G401 (cell line): ENCODE measurements at regions not wholly inside any gene's neighbourhood (a gene's known extent, or its start where the extent isn't known, plus 50 kb on each side); places are given as distances from the start of the nearest gene placed in this dataset.

Source experiments
- DNase-seq: peaks from one replicate; pipeline ENCODE4 v3.0.0-alpha.2; 2015; ENCODE audit warnings: low spot score
- in situ Hi-C: cut with HindIII; loops from 2 replicates; pipeline ENCODE4 v1.10.0; 2016; ENCODE audit warnings: low sequenced_read_pairs, mixed read lengths

- in situ Hi-C loops = no loop called here
- no peak for DNase-seq
Observed at GRCh38 chr10:130656187-130656575, 520.0 kb downstream of the GLRX3 start.

- DNase-seq = no peak
- in situ Hi-C loops = no loop called here
Observed at GRCh38 chr10:130656582-130657133, 520.5 kb downstream of the GLRX3 start.

- in situ Hi-C loops = no loop called here
- no peak for DNase-seq
Observed at GRCh38 chr10:130658687-130659290, 522.6 kb downstream of the GLRX3 start.

- in situ Hi-C loops = no loop called here
- DNase-seq = no peak
Observed at GRCh38 chr10:130659528-130659927, 523.3 kb downstream of the GLRX3 start.

GRCh38 chr10:130660266-130660665, 524.1 kb downstream of the GLRX3 start:
- in situ Hi-C loops = no loop called here
- no peak for DNase-seq

- no peak for DNase-seq
- in situ Hi-C loops = no loop called here
Observed at GRCh38 chr10:130661419-130661818, 525.2 kb downstream of the GLRX3 start.

GRCh38 chr10:130662775-130663174, 526.6 kb downstream of the GLRX3 start:
- DNase-seq = no peak
- in situ Hi-C loops = no loop called here

GRCh38 chr10:130664526-130664925, 528.3 kb downstream of the GLRX3 start:
- in situ Hi-C loops = no loop called here
- no peak for DNase-seq

- in situ Hi-C loops = no loop called here
- no peak for DNase-seq
Observed at GRCh38 chr10:130666215-130666614, 530.0 kb downstream of the GLRX3 start.

- in situ Hi-C loops = no loop called here
- peak; percentile 56 for DNase-seq
Observed at GRCh38 chr10:130686689-130687300, 550.6 kb downstream of the GLRX3 start.

- in situ Hi-C loops = no loop called here
- DNase-seq = no peak
Observed at GRCh38 chr10:130687566-130687965, 551.4 kb downstream of the GLRX3 start.

GRCh38 chr10:130689743-130690626, 553.8 kb downstream of the GLRX3 start:
- DNase-seq = no peak

GRCh38 chr10:130691776-130692175, 555.6 kb downstream of the GLRX3 start:
- in situ Hi-C loops = no loop called here
- DNase-seq = no peak

More at GRCh38 chr10:130689743-130690626, 553.8 kb downstream of the GLRX3 start:
- in situ Hi-C loops = no loop called here

GRCh38 chr10:130696870-130697269, 560.7 kb downstream of the GLRX3 start:
- in situ Hi-C loops = no loop called here

GRCh38 chr10:130707389-130707979, 571.3 kb downstream of the GLRX3 start:
- no peak for DNase-seq
- in situ Hi-C loops = no loop called here

More at GRCh38 chr10:130696870-130697269, 560.7 kb downstream of the GLRX3 start:
- no peak for DNase-seq

- peak; percentile 39 for DNase-seq
- in situ Hi-C loops = no loop called here
Observed at GRCh38 chr10:130708465-130709070, 572.4 kb downstream of the GLRX3 start.

GRCh38 chr10:130709415-130709814, 573.2 kb downstream of the GLRX3 start:
- DNase-seq = no peak
- in situ Hi-C loops = no loop called here

- in situ Hi-C loops = no loop called here
- DNase-seq = no peak
Observed at GRCh38 chr10:130711072-130711471, 574.9 kb downstream of the GLRX3 start.

- in situ Hi-C loops = no loop called here
- no peak for DNase-seq
Observed at GRCh38 chr10:130713135-130713534, 576.9 kb downstream of the GLRX3 start.
